ENCODE measurements at regions not wholly inside any gene's neighbourhood (a gene's known extent, or its start where the extent isn't known, plus 50 kb on each side); places are given as distances from the start of the nearest gene placed in this dataset.

DNA sequence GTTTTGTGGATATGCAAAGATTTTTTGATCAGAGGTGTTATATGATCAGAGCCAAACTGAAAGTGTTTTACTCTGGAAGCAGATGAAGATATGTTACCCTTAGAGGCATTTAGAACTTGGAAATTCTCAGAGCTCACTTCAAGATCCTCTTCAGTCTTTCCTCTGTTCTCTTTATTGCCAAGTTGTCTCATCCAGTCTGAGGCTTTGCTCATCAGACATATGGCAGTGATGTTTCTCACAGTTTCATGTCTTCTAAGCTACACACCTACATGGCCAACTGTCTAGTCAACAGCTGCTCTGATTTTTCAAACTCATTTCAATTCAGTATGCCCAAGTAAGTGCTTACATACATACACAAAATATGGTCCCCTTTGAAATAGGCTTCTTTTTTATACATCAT is 1504.3 kb upstream of the PIK3C3 start:
- H3K27ac Mint-ChIP-seq = no peak overlapping the region
- Histone ChIP-seq H3K4me1 (ENCODE audit: insufficient read depth) (no peaks in the 10 kb centered on the region), H4K20me1 (replicated peaks; ENCODE audit: insufficient read depth) (no peaks in the 10 kb centered on the region), H3K9me2 (ENCODE audit: insufficient read depth) (no peaks in the 10 kb centered on the region), H3K4me2 (no peak overlapping the region), H3K27ac (ENCODE audit: low read depth) (no peak overlapping the region), H2AFZ (no peak overlapping the region), H3K4me3 (no peak overlapping the region), H3K36me3 (ENCODE audit: insufficient read depth) (no peaks in the 10 kb centered on the region), H3F3A (replicated peaks; ENCODE audit: low read depth) (no peaks in the 10 kb centered on the region), H3K27me3 (ENCODE audit: insufficient read depth) (no peaks in the 10 kb centered on the region), H3K79me2 (replicated peaks; ENCODE audit: insufficient read depth) (no peaks in the 10 kb centered on the region)
- H3K9me3 Mint-ChIP-seq = no peaks in the 10 kb centered on the region
- TF ChIP-seq EZH2phosphoT487 (IDR thresholded peaks at IDR 0.05; ENCODE audit: unreplicated experiment) (no peak), JUNB (IDR thresholded peaks at IDR 0.05; ENCODE audit: unreplicated experiment) (no peak), NANOG (IDR thresholded peaks at IDR 0.05; ENCODE audit: borderline replicate concordance) (no peak), EZH2 (IDR thresholded peaks at IDR 0.05; ENCODE audit: low read depth, unreplicated experiment) (no peak), CREB1 (CRISPR knock-in tag; IDR thresholded peaks at IDR 0.05; ENCODE audit: low read depth) (no peak), ZNF331 (CRISPR knock-in tag; IDR thresholded peaks at IDR 0.05; ENCODE audit: low read depth) (no peak), STAT1 (IDR thresholded peaks at IDR 0.05; ENCODE audit: unreplicated experiment) (no peak), ZNF114 (CRISPR knock-in tag; IDR thresholded peaks at IDR 0.05) (no peak), POLR2AphosphoS5 (IDR thresholded peaks at IDR 0.05; ENCODE audit: low read depth) (no peak)
- TF ChIP-seq, protein P1, sequence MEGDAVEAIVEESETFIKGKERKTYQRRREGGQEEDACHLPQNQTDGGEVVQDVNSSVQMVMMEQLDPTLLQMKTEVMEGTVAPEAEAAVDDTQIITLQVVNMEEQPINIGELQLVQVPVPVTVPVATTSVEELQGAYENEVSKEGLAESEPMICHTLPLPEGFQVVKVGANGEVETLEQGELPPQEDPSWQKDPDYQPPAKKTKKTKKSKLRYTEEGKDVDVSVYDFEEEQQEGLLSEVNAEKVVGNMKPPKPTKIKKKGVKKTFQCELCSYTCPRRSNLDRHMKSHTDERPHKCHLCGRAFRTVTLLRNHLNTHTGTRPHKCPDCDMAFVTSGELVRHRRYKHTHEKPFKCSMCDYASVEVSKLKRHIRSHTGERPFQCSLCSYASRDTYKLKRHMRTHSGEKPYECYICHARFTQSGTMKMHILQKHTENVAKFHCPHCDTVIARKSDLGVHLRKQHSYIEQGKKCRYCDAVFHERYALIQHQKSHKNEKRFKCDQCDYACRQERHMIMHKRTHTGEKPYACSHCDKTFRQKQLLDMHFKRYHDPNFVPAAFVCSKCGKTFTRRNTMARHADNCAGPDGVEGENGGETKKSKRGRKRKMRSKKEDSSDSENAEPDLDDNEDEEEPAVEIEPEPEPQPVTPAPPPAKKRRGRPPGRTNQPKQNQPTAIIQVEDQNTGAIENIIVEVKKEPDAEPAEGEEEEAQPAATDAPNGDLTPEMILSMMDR (conservative IDR thresholded peaks at IDR 0.05; ENCODE audit: low read depth in 2 of 2) = no peak
- TF ChIP-seq, protein P2, sequence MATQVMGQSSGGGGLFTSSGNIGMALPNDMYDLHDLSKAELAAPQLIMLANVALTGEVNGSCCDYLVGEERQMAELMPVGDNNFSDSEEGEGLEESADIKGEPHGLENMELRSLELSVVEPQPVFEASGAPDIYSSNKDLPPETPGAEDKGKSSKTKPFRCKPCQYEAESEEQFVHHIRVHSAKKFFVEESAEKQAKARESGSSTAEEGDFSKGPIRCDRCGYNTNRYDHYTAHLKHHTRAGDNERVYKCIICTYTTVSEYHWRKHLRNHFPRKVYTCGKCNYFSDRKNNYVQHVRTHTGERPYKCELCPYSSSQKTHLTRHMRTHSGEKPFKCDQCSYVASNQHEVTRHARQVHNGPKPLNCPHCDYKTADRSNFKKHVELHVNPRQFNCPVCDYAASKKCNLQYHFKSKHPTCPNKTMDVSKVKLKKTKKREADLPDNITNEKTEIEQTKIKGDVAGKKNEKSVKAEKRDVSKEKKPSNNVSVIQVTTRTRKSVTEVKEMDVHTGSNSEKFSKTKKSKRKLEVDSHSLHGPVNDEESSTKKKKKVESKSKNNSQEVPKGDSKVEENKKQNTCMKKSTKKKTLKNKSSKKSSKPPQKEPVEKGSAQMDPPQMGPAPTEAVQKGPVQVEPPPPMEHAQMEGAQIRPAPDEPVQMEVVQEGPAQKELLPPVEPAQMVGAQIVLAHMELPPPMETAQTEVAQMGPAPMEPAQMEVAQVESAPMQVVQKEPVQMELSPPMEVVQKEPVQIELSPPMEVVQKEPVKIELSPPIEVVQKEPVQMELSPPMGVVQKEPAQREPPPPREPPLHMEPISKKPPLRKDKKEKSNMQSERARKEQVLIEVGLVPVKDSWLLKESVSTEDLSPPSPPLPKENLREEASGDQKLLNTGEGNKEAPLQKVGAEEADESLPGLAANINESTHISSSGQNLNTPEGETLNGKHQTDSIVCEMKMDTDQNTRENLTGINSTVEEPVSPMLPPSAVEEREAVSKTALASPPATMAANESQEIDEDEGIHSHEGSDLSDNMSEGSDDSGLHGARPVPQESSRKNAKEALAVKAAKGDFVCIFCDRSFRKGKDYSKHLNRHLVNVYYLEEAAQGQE (IDR thresholded peaks at IDR 0.05; ENCODE audit: unreplicated experiment) = no peak
- TF ChIP-seq, protein P3, sequence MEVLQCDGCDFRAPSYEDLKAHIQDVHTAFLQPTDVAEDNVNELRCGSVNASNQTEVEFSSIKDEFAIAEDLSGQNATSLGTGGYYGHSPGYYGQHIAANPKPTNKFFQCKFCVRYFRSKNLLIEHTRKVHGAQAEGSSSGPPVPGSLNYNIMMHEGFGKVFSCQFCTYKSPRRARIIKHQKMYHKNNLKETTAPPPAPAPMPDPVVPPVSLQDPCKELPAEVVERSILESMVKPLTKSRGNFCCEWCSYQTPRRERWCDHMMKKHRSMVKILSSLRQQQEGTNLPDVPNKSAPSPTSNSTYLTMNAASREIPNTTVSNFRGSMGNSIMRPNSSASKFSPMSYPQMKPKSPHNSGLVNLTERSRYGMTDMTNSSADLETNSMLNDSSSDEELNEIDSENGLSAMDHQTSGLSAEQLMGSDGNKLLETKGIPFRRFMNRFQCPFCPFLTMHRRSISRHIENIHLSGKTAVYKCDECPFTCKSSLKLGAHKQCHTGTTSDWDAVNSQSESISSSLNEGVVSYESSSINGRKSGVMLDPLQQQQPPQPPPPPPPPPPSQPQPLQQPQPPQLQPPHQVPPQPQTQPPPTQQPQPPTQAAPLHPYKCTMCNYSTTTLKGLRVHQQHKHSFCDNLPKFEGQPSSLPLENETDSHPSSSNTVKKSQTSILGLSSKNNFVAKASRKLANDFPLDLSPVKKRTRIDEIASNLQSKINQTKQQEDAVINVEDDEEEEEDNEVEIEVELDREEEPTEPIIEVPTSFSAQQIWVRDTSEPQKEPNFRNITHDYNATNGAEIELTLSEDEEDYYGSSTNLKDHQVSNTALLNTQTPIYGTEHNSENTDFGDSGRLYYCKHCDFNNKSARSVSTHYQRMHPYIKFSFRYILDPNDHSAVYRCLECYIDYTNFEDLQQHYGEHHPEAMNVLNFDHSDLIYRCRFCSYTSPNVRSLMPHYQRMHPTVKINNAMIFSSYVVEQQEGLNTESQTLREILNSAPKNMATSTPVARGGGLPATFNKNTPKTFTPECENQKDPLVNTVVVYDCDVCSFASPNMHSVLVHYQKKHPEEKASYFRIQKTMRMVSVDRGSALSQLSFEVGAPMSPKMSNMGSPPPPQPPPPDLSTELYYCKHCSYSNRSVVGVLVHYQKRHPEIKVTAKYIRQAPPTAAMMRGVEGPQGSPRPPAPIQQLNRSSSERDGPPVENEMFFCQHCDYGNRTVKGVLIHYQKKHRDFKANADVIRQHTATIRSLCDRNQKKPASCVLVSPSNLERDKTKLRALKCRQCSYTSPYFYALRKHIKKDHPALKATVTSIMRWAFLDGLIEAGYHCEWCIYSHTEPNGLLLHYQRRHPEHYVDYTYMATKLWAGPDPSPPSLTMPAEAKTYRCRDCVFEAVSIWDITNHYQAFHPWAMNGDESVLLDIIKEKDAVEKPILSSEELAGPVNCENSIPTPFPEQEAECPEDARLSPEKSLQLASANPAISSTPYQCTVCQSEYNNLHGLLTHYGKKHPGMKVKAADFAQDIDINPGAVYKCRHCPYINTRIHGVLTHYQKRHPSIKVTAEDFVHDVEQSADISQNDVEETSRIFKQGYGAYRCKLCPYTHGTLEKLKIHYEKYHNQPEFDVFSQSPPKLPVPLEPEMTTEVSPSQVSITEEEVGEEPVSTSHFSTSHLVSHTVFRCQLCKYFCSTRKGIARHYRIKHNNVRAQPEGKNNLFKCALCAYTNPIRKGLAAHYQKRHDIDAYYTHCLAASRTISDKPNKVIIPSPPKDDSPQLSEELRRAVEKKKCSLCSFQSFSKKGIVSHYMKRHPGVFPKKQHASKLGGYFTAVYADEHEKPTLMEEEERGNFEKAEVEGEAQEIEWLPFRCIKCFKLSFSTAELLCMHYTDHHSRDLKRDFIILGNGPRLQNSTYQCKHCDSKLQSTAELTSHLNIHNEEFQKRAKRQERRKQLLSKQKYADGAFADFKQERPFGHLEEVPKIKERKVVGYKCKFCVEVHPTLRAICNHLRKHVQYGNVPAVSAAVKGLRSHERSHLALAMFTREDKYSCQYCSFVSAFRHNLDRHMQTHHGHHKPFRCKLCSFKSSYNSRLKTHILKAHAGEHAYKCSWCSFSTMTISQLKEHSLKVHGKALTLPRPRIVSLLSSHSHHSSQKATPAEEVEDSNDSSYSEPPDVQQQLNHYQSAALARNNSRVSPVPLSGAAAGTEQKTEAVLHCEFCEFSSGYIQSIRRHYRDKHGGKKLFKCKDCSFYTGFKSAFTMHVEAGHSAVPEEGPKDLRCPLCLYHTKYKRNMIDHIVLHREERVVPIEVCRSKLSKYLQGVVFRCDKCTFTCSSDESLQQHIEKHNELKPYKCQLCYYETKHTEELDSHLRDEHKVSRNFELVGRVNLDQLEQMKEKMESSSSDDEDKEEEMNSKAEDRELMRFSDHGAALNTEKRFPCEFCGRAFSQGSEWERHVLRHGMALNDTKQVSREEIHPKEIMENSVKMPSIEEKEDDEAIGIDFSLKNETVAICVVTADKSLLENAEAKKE (CRISPR knock-in tag; IDR thresholded peaks at IDR 0.05) = no peak
- TF ChIP-seq, protein P4, sequence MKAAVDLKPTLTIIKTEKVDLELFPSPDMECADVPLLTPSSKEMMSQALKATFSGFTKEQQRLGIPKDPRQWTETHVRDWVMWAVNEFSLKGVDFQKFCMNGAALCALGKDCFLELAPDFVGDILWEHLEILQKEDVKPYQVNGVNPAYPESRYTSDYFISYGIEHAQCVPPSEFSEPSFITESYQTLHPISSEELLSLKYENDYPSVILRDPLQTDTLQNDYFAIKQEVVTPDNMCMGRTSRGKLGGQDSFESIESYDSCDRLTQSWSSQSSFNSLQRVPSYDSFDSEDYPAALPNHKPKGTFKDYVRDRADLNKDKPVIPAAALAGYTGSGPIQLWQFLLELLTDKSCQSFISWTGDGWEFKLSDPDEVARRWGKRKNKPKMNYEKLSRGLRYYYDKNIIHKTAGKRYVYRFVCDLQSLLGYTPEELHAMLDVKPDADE (IDR thresholded peaks at IDR 0.05) = no peak
- no peaks in the 10 kb centered on the region for H3K36me3 Mint-ChIP-seq (ENCODE audit: low read depth)
- peaks cover 6% of the 10 kb centered on the region; the same call in 2 of the 3 replicates for H3K4me1 Mint-ChIP-seq
- ATAC-seq (no peak), DNase-seq (ENCODE audit: low spot score) (no peak)
- no peak overlapping the region for H3K4me3 Mint-ChIP-seq
- no peaks in the 10 kb centered on the region for H3K27me3 Mint-ChIP-seq (ENCODE audit: insufficient read depth, low read depth, poor library complexity)

Data from GM23338 (cell line).